ENCODE measurements at regions not wholly inside any gene's neighbourhood (a gene's known extent, or its start where the extent isn't known, plus 50 kb on each side); places are given as distances from the start of the nearest gene placed in this dataset.
"Not testable (repeated sequence)": the region's sequence is repeated elsewhere in the genome, so short reads cannot be mapped to it uniquely, and the experiment has no call there.

- no peak for TF ChIP-seq ATF6 (CRISPR knock-in tag; conservative IDR thresholded peaks at IDR 0.05)
- TF ChIP-seq SRSF9 (IDR thresholded peaks at IDR 0.05; ENCODE audit: borderline replicate concordance, insufficient read depth, low read depth, low read length, poor library complexity, severe bottlenecking) = no peak
- TF ChIP-seq ZNF275 (CRISPR knock-in tag; IDR thresholded peaks at IDR 0.05; ENCODE audit: borderline replicate concordance) = no peak
These were observed 155.4 kb upstream of the SLC35G4 start (continued) for GRCh38 chr18:11454040-11454439.

- CTCF ChIA-PET (ENCODE audit: low intra/inter-chr PET ratio, low total read pairs); ATAC-seq; POLR2A ChIA-PET; BruUV-seq (replicated peaks); intact Hi-C loops (cut with micrococcal nuclease; ENCODE audit: unreplicated experiment); H3K36me3 ChIP-seq (replicated peaks in 1 of 2; ENCODE audit: control insufficient read depth in 1 of 2, insufficient read depth in 2 of 2, low read length in 2 of 2); H4K20me1 ChIP-seq (ENCODE audit: insufficient read depth, low read length); DNase-seq (ENCODE audit: low spot score); H3K9ac ChIP-seq (ENCODE audit: insufficient read depth, low read depth, low read length); FAIRE-seq; H3K9me3 ChIP-seq (ENCODE audit: low read length); H3K27ac ChIP-seq (ENCODE audit: extremely low read length, insufficient read depth, low read length); H3K4me1 ChIP-seq (ENCODE audit: insufficient read depth, low read length); in situ Hi-C loops (cut with HindIII; ENCODE audit: extremely low pct_ligation_motif_present, low pct_unique_long_range_greater_than_20kb); H3K27me3 ChIP-seq (ENCODE audit: control insufficient read depth in 1 of 2, insufficient read depth in 2 of 2, low read length in 2 of 2); H3K4me2 ChIP-seq (ENCODE audit: low read depth, low read length); H3K79me2 ChIP-seq (ENCODE audit: insufficient read depth, low read length); H3K4me3 ChIP-seq (replicated peaks in 1 of 3; ENCODE audit: insufficient read depth in 1 of 3, low read depth in 2 of 3, low read length in 3 of 3); H2AFZ ChIP-seq (ENCODE audit: low read length): not testable (repeated sequence)
- WGBS (ENCODE audit: low lambda C conversion rate) = 34% methylated on average over 4 of the region's 4 CpGs
These were observed 165.2 kb upstream of the SLC35G4 start for GRCh38 chr18:11444169-11444568.
